T-helper 1 cell treated with Interleukin-12 subunit alpha and Interleukin-12 subunit beta and Interleukin-4 antibody, amounts not matched to agents 30 μg/mL and 1 μg/mL, for 36 hours (primary cell): ENCODE measurements at regions not wholly inside any gene's neighbourhood (a gene's known extent, or its start where the extent isn't known, plus 50 kb on each side); places are given as distances from the start of the nearest gene placed in this dataset.

Experiments
- H3K27ac Mint-ChIP-seq: one replicate; pipeline ENCODE4 v1.8.0; 2021; ENCODE audit warnings: mild to moderate bottlenecking, mixed read lengths
- H3K27me3 Mint-ChIP-seq: one replicate; pipeline ENCODE4 v1.8.0; 2021; ENCODE audit warnings: low read depth, mixed read lengths
- H3K36me3 Mint-ChIP-seq: one replicate; pipeline ENCODE4 v1.8.0; 2021; ENCODE audit warnings: low read depth, mixed read lengths
- H3K4me1 Mint-ChIP-seq: one replicate; pipeline ENCODE4 v1.8.0; 2021; ENCODE audit warnings: low read depth, mixed read lengths
- H3K4me3 Mint-ChIP-seq: one replicate; pipeline ENCODE4 v1.8.0; 2021; ENCODE audit warnings: mild to moderate bottlenecking, moderate library complexity, mixed read lengths
- H3K9me3 Mint-ChIP-seq: one replicate; pipeline ENCODE4 v1.8.0; 2021; ENCODE audit warnings: mixed read lengths

DNA sequence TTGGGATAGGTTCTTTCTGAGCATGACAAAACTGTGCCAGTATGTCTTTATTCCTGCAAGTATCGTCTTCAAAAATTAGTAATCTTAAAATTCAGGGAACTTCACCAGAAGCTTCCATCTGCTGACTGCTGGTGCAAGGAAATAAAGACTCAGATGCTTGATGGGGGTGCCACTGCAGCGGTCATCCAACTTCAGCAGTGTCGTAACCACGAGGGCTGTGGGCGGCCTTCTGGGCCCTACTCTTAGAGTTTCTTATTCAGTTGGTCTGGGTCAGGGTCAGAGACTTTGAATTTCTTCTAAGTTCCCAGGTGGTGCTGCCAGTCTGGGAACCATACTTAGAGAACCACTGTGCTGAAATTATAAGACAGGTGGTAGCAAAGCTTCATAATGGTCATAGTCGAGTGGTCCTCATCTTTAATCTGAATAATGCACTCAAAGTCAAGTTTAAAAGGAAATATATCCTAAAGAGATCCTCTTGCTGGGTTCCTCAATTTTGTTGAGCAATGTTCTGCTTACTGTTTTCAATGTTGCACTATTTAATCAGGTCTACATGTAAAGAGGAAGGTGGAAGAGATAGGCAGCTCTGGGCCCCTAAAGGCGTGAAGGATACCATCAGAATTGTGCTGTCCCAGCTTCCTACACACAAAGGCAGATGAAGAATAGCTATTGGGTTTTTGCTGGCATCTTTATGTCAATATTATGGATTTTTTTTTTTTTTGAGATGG is 165.4 kb upstream of the GMDS start:
- Mint-ChIP-seq H3K9me3 (no peaks in the 10 kb centered on the region), H3K27ac (no peak overlapping the region), H3K4me3 (no peak overlapping the region), H3K27me3 (no peaks in the 10 kb centered on the region), H3K4me1 (no peaks in the 10 kb centered on the region), H3K36me3 (no peaks in the 10 kb centered on the region)

DNA sequence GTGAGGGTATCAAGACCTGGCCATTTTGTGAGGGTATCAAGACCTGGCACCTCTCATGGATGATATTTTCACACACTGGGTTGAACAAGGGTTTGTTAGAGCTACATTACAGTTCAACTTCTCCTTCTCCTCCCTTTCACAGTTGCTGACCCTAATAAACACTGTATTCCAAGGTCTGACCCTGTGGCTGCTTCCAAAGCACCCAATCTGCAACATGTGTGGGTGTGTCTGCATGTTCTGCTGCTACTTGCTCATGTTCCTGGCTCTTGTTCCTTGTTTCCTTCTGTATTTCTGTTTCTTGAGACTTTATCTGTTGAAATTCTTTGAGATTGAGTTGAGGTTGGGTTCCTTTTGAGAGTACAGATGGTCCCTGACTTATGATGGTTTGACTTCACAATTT is 162.1 kb upstream of the GMDS start:
- Mint-ChIP-seq H3K27ac (no peak overlapping the region), H3K36me3 (no peaks in the 10 kb centered on the region), H3K4me3 (no peak overlapping the region), H3K4me1 (no peaks in the 10 kb centered on the region), H3K9me3 (no peaks in the 10 kb centered on the region), H3K27me3 (no peaks in the 10 kb centered on the region)

- H3K4me1 Mint-ChIP-seq = no peaks in the 10 kb centered on the region
- no peaks in the 10 kb centered on the region for H3K9me3 Mint-ChIP-seq
- no peak overlapping the region for H3K27ac Mint-ChIP-seq
- H3K36me3 Mint-ChIP-seq = no peaks in the 10 kb centered on the region
- no peak overlapping the region for H3K4me3 Mint-ChIP-seq
- H3K27me3 Mint-ChIP-seq = no peaks in the 10 kb centered on the region
Observed at GRCh38 chr6:2404211-2404929, 159.0 kb upstream of the GMDS start.

- Mint-ChIP-seq H3K9me3 (no peaks in the 10 kb centered on the region), H3K36me3 (no peaks in the 10 kb centered on the region), H3K27me3 (no peaks in the 10 kb centered on the region), H3K27ac (no peak overlapping the region), H3K4me3 (no peak overlapping the region), H3K4me1 (no peaks in the 10 kb centered on the region)
Observed at GRCh38 chr6:2403546-2403945, 158.1 kb upstream of the GMDS start.

GRCh38 chr6:2396846-2397630 is 151.6 kb upstream of the GMDS start:
- Mint-ChIP-seq H3K36me3 (no peaks in the 10 kb centered on the region), H3K4me1 (no peaks in the 10 kb centered on the region), H3K4me3 (no peak overlapping the region), H3K27ac (no peak overlapping the region), H3K9me3 (no peaks in the 10 kb centered on the region), H3K27me3 (no peaks in the 10 kb centered on the region)

GRCh38 chr6:2396042-2396657 is 150.7 kb upstream of the GMDS start:
- Mint-ChIP-seq H3K27ac (no peak overlapping the region), H3K27me3 (no peaks in the 10 kb centered on the region), H3K36me3 (no peaks in the 10 kb centered on the region), H3K4me1 (no peaks in the 10 kb centered on the region), H3K9me3 (no peaks in the 10 kb centered on the region), H3K4me3 (no peak overlapping the region)

- no peaks in the 10 kb centered on the region for H3K36me3 Mint-ChIP-seq
- no peak overlapping the region for H3K4me3 Mint-ChIP-seq
- H3K9me3 Mint-ChIP-seq = no peaks in the 10 kb centered on the region
- no peaks in the 10 kb centered on the region for H3K4me1 Mint-ChIP-seq
- H3K27ac Mint-ChIP-seq = no peak overlapping the region
- no peaks in the 10 kb centered on the region for H3K27me3 Mint-ChIP-seq
Observed at GRCh38 chr6:2388554-2389324, 143.3 kb upstream of the GMDS start.

GRCh38 chr6:2387445-2387844 is 142.0 kb upstream of the GMDS start:
- Mint-ChIP-seq H3K27ac (no peak overlapping the region), H3K4me3 (no peak overlapping the region), H3K27me3 (no peaks in the 10 kb centered on the region), H3K9me3 (no peaks in the 10 kb centered on the region), H3K4me1 (no peaks in the 10 kb centered on the region), H3K36me3 (no peaks in the 10 kb centered on the region)

GRCh38 chr6:2385471-2385983 is 140.1 kb upstream of the GMDS start:
- Mint-ChIP-seq H3K4me1 (no peaks in the 10 kb centered on the region), H3K27me3 (no peaks in the 10 kb centered on the region), H3K27ac (no peak overlapping the region), H3K9me3 (no peaks in the 10 kb centered on the region), H3K4me3 (no peak overlapping the region), H3K36me3 (no peaks in the 10 kb centered on the region)

- Mint-ChIP-seq H3K27ac (no peak overlapping the region), H3K36me3 (no peaks in the 10 kb centered on the region), H3K4me3 (no peak overlapping the region), H3K9me3 (no peaks in the 10 kb centered on the region), H3K4me1 (no peaks in the 10 kb centered on the region), H3K27me3 (no peaks in the 10 kb centered on the region)
Observed at GRCh38 chr6:2384528-2384927, 139.1 kb upstream of the GMDS start.

GRCh38 chr6:2381872-2382661 is 136.7 kb upstream of the GMDS start:
- H3K36me3 Mint-ChIP-seq = no peaks in the 10 kb centered on the region
- H3K4me1 Mint-ChIP-seq = peaks cover 3% of the 10 kb centered on the region
- H3K27me3 Mint-ChIP-seq = no peaks in the 10 kb centered on the region
- no peak overlapping the region for H3K4me3 Mint-ChIP-seq
- no peaks in the 10 kb centered on the region for H3K9me3 Mint-ChIP-seq
- H3K27ac Mint-ChIP-seq = no peak overlapping the region

DNA sequence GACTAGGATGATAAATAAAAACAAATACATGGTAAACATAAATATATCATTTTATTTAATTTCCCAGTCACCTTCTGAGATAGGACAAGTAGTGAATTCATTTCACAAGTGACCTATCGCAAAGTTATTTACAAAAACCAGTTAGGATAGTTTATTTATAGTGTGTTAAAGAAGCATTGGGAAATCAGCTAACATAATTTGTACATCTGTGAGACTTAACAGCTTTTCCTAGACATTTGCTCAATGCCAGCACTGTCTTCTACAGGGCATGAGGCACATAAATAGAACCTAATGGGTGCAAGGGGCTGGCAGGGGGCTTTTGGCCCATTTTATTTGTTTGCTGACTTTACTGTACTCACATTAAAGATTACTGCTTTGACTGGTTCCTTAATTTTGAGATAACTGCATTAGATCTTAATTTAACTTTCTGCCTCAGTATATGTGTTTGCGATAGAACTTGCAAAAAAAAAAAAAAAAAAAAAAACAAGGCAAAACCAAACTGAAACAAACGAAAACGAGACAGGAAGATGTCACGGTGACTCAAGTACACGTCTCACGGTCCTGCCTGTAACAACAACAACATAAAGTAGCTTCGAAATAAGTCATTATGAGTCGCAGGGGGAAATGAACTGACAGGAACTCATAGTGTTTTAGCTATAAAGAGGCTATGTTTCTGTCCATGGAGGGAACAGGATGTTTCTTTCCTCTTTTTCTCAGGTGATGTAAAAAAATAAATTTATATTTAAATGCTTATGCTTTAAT is 133.7 kb upstream of the GMDS start:
- Mint-ChIP-seq H3K27ac (no peak overlapping the region), H3K4me1 (peaks cover 3% of the 10 kb centered on the region), H3K27me3 (no peaks in the 10 kb centered on the region), H3K9me3 (no peaks in the 10 kb centered on the region), H3K36me3 (no peaks in the 10 kb centered on the region), H3K4me3 (no peak overlapping the region)
